ENCODE measurements at regions not wholly inside any gene's neighbourhood (a gene's known extent, or its start where the extent isn't known, plus 50 kb on each side); places are given as distances from the start of the nearest gene placed in this dataset.

DNA sequence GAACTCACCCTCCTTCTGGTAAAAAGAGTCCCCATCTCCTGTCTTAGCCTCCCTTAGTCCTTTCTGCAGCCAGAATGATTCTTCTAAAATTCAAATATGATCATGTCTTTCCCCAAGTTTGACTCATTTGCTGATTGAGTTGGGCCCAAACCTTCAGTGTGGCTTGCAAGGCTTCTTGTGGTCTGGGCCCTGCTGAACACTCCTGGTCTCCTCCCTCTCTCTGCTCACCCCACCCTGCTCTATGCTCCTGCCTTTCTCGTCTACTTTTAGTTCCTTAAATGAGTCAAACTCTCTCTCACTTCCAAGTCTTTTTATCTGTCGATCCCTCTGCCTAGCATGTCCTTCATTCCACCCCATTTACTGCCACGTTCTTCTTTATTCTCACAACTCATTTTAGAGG is 72.6 kb downstream of the CCR1 start:
- TF ChIP-seq, protein P1, sequence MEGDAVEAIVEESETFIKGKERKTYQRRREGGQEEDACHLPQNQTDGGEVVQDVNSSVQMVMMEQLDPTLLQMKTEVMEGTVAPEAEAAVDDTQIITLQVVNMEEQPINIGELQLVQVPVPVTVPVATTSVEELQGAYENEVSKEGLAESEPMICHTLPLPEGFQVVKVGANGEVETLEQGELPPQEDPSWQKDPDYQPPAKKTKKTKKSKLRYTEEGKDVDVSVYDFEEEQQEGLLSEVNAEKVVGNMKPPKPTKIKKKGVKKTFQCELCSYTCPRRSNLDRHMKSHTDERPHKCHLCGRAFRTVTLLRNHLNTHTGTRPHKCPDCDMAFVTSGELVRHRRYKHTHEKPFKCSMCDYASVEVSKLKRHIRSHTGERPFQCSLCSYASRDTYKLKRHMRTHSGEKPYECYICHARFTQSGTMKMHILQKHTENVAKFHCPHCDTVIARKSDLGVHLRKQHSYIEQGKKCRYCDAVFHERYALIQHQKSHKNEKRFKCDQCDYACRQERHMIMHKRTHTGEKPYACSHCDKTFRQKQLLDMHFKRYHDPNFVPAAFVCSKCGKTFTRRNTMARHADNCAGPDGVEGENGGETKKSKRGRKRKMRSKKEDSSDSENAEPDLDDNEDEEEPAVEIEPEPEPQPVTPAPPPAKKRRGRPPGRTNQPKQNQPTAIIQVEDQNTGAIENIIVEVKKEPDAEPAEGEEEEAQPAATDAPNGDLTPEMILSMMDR (IDR thresholded peaks at IDR 0.05) = no peak
- TF ChIP-seq ESRRA (CRISPR knock-in tag; IDR thresholded peaks at IDR 0.05; ENCODE audit: borderline replicate concordance) = no peak
- no peak for TF ChIP-seq SP1 (CRISPR knock-in tag; conservative IDR thresholded peaks at IDR 0.05)
